Neural progenitor cell (in vitro differentiated cells): ENCODE measurements at regions not wholly inside any gene's neighbourhood (a gene's known extent, or its start where the extent isn't known, plus 50 kb on each side); places are given as distances from the start of the nearest gene placed in this dataset.

ENCODE experiments used
- DNase-seq: peaks from one replicate; pipeline ENCODE4 v3.0.0-alpha.2; 2016; ENCODE audit warnings: low spot score
- H2AFZ ChIP-seq: fragments of 200-600 bp; sonication (generic); replicated peaks from 2 replicates; pipeline ENCODE4 v1.6.1; 2016; ENCODE audit warnings: antibody characterized with exemption
- H3F3A ChIP-seq: fragments of 200-600 bp; sonication (generic); 2 replicates; pipeline ENCODE4 v1.6.1; 2016; ENCODE audit warnings: antibody characterized with exemption, low read depth
- H3K27ac ChIP-seq: fragments of 200-600 bp; sonication (generic); 2 replicates; pipeline ENCODE4 v1.5.1; 2016; ENCODE audit warnings: mild to moderate bottlenecking
- H3K27me3 ChIP-seq: fragments of 200-600 bp; sonication (generic); 2 replicates; pipeline ENCODE4 v1.6.1; 2016; ENCODE audit warnings: mild to moderate bottlenecking, moderate library complexity
- H3K36me3 ChIP-seq: fragments of 200-600 bp; sonication (generic); 2 replicates; pipeline ENCODE4 v1.5.1; 2016
- H3K4me1 ChIP-seq: fragments of 200-600 bp; sonication (generic); 2 replicates; pipeline ENCODE4 v1.6.1; 2016; ENCODE audit warnings: mixed run types
- H3K4me2 ChIP-seq: fragments of 200-600 bp; sonication (generic); 2 replicates; pipeline ENCODE4 v1.6.1; 2016
- H3K4me3 ChIP-seq: fragments of 200-600 bp; sonication (generic); 2 replicates; pipeline ENCODE4 v1.5.1; 2016
- H3K79me2 ChIP-seq: fragments of 200-600 bp; sonication (generic); 2 replicates; pipeline ENCODE4 v1.6.1; 2016; ENCODE audit warnings: low read depth
- H3K9ac ChIP-seq: fragments of 200-600 bp; sonication (generic); 2 replicates; pipeline ENCODE4 v1.6.1; 2016
- H3K9me3 ChIP-seq: fragments of 200-600 bp; sonication (generic); 2 replicates; pipeline ENCODE4 v1.5.1; 2016; ENCODE audit warnings: low read depth
- H4K20me1 ChIP-seq: fragments of 200-600 bp; sonication (generic); 2 replicates; pipeline ENCODE4 v1.6.1; 2016; ENCODE audit warnings: low read depth
- H3K27ac Mint-ChIP-seq: 3 replicates; pipeline ENCODE4 v1.8.0; 2021; ENCODE audit warnings: mixed read lengths
- H3K27me3 Mint-ChIP-seq: 2 replicates; pipeline ENCODE4 v1.8.0; 2022; ENCODE audit warnings: low read depth, mild to moderate bottlenecking, inconsistent platforms, moderate library complexity, mixed read lengths; ENCODE audit not compliant: insufficient read depth
- H3K36me3 Mint-ChIP-seq: 3 replicates; pipeline ENCODE4 v1.8.0; 2021; ENCODE audit warnings: mixed read lengths
- H3K4me1 Mint-ChIP-seq: 3 replicates; pipeline ENCODE4 v1.8.0; 2021; ENCODE audit warnings: mixed read lengths
- H3K4me3 Mint-ChIP-seq: 3 replicates; pipeline ENCODE4 v1.8.0; 2021; ENCODE audit warnings: mild to moderate bottlenecking, moderate library complexity, mixed read lengths
- H3K9me3 Mint-ChIP-seq: 3 replicates; pipeline ENCODE4 v1.8.0; 2020; ENCODE audit warnings: mixed read lengths
- EZH2 ChIP-seq: fragments of 200-600 bp; sonication (generic); IDR thresholded peaks from 2 replicates; pipeline ENCODE4 v1.6.1; 2017; ENCODE audit warnings: antibody characterized with exemption, mild to moderate bottlenecking, moderate library complexity
- EZH2phosphoT487 ChIP-seq: fragments of 200-600 bp; sonication (generic); IDR thresholded peaks from 2 replicates; pipeline ENCODE4 v1.6.1; 2017; ENCODE audit warnings: antibody characterized with exemption
- TF ChIP-seq, protein P1 (sequence below): fragments of 200-600 bp; sonication (generic); IDR thresholded peaks from 2 replicates; pipeline ENCODE4 v1.5.1; 2017; ENCODE audit warnings: antibody characterized with exemption, mild to moderate bottlenecking

DNA sequence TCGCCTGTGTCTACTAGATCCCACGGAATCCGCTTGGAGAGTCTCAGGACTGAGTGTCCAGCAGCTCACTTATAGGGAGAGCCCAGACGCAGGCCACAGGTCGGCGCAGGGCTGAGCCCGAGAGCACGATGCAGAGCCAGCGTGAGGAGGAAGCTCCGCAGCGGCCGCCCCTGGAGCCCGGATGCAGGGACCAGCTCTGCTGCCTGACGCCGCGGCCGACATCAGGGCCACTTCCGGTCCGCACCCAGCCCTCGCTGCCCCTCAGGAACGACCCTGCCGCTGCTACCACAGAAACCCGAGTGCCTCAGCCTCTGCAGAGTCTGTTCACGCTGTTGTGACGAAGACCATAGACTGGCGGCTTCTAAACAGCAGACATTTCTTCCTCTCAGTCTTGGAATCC lies 275.8 kb upstream of the PPP2R2D start:
- no peaks in the 10 kb centered on the region for H3K79me2 ChIP-seq
- no peaks in the 10 kb centered on the region for H3K4me1 ChIP-seq
- no peaks in the 10 kb centered on the region for H3K27me3 ChIP-seq
- H3K9me3 Mint-ChIP-seq, result peaks cover 18% of the 10 kb centered on the region
- H3K36me3 Mint-ChIP-seq, result no peaks in the 10 kb centered on the region
- no peak for DNase-seq
- no peak overlapping the region for H2AFZ ChIP-seq
- peaks cover 7% of the 10 kb centered on the region for H3K27me3 Mint-ChIP-seq
- TF ChIP-seq EZH2 (no peak), EZH2phosphoT487 (no peak)
- TF ChIP-seq, protein P1, sequence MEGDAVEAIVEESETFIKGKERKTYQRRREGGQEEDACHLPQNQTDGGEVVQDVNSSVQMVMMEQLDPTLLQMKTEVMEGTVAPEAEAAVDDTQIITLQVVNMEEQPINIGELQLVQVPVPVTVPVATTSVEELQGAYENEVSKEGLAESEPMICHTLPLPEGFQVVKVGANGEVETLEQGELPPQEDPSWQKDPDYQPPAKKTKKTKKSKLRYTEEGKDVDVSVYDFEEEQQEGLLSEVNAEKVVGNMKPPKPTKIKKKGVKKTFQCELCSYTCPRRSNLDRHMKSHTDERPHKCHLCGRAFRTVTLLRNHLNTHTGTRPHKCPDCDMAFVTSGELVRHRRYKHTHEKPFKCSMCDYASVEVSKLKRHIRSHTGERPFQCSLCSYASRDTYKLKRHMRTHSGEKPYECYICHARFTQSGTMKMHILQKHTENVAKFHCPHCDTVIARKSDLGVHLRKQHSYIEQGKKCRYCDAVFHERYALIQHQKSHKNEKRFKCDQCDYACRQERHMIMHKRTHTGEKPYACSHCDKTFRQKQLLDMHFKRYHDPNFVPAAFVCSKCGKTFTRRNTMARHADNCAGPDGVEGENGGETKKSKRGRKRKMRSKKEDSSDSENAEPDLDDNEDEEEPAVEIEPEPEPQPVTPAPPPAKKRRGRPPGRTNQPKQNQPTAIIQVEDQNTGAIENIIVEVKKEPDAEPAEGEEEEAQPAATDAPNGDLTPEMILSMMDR, result no peak
- no peak overlapping the region for H3K4me3 Mint-ChIP-seq
- H3K9me3 ChIP-seq, result peaks cover 4% of the 10 kb centered on the region
- H3K27ac Mint-ChIP-seq, result no peak overlapping the region
- H3K4me3 ChIP-seq, result no peak overlapping the region
- H3K9ac ChIP-seq, result no peak overlapping the region
- no peaks in the 10 kb centered on the region for H3F3A ChIP-seq
- no peaks in the 10 kb centered on the region for H3K36me3 ChIP-seq
- no peaks in the 10 kb centered on the region for H4K20me1 ChIP-seq
- no peak overlapping the region for H3K4me2 ChIP-seq
- peaks cover 4% of the 10 kb centered on the region for H3K4me1 Mint-ChIP-seq
- H3K27ac ChIP-seq, result no peak overlapping the region

DNA sequence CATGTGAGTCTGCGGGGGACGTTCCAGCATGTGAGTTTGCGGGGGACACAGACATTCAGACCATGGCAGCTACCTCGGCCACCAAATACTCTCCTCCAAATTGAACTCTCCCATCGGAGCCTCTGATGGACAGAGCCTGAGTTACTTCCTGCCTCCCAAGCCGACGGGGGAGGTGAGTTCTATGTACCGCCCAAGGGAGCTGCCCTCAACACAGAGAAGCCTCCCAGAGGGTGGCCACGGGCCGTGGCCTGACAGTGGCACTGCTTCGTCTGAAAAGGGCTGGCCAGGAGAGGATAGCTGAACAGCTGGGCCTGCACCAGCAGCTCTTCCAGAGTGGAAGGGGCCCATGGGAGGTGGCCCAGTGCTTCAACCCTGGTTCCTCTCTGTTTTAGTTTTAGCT lies 274.5 kb upstream of the PPP2R2D start:
- Mint-ChIP-seq H3K27ac (no peak overlapping the region), H3K27me3 (peaks cover 9% of the 10 kb centered on the region), H3K4me3 (no peak overlapping the region), H3K36me3 (no peaks in the 10 kb centered on the region), H3K9me3 (peaks cover 18% of the 10 kb centered on the region), H3K4me1 (peaks cover 4% of the 10 kb centered on the region)
- Histone ChIP-seq H3K4me3 (no peak overlapping the region), H4K20me1 (no peaks in the 10 kb centered on the region), H3K27me3 (no peaks in the 10 kb centered on the region), H2AFZ (no peak overlapping the region), H3K9ac (no peak overlapping the region), H3F3A (no peaks in the 10 kb centered on the region), H3K9me3 (peaks cover 4% of the 10 kb centered on the region), H3K27ac (no peak overlapping the region), H3K4me2 (no peak overlapping the region), H3K79me2 (no peaks in the 10 kb centered on the region), H3K4me1 (no peaks in the 10 kb centered on the region), H3K36me3 (no peaks in the 10 kb centered on the region)
- no peak for DNase-seq
- no peak for TF ChIP-seq EZH2phosphoT487
- TF ChIP-seq EZH2, result no peak
- TF ChIP-seq, protein P1, result no peak

DNA sequence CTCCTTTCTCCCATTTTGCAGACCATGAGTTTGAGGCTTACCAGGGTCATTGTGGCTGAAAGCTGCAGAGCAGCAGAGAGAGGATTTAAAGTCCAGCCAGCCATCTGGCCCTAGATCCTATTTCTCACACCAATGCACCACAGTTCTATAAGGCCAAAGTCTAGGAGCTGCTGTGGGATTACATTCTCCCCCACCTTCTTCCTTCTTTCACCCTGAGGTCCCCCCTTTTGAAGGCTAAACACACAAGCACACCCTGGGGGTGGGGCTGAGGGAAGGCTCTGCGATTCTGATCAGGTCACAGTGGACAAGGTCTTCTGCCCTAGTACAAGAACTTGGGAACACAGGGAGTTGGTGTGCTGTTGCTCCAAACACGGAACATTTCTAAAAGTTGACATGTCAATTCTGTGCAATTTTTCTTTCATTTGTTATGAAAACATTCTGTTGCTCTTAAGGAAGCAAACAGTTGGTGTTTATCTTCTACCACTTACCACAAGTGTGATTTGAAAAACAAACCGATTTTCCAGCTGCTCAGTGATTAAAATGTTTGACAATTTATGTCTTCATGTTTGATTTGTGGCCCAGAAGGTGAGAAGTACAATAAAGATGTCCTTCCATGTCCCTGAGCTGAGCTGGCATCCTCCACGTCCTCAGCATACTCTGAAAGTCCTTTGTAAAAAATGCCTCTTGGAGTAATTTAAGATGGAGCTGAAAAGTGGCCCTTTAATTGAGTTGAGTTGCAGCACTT lies 271.6 kb upstream of the PPP2R2D start:
- Mint-ChIP-seq H3K27ac (no peak overlapping the region), H3K9me3 (peaks cover 18% of the 10 kb centered on the region), H3K4me1 (no peaks in the 10 kb centered on the region), H3K4me3 (no peak overlapping the region), H3K27me3 (peaks cover 9% of the 10 kb centered on the region), H3K36me3 (no peaks in the 10 kb centered on the region)
- Histone ChIP-seq H3K36me3 (no peaks in the 10 kb centered on the region), H3K79me2 (no peaks in the 10 kb centered on the region), H3K4me3 (no peak overlapping the region), H4K20me1 (no peaks in the 10 kb centered on the region), H2AFZ (no peak overlapping the region), H3K9ac (no peak overlapping the region), H3K27me3 (no peaks in the 10 kb centered on the region), H3K4me2 (no peak overlapping the region), H3K27ac (no peak overlapping the region), H3F3A (no peaks in the 10 kb centered on the region), H3K9me3 (peaks cover 4% of the 10 kb centered on the region), H3K4me1 (no peaks in the 10 kb centered on the region)
- TF ChIP-seq, protein P1, result no peak
- TF ChIP-seq EZH2, result no peak
- no peak for TF ChIP-seq EZH2phosphoT487
- no peak for DNase-seq
